Activated naive CD4-positive, alpha-beta T cell treated with anti-CD3 and anti-CD28 coated beads, Interleukin-2, amount 50 U/mL, for 72 hours (primary cell): ENCODE measurements at regions not wholly inside any gene's neighbourhood (a gene's known extent, or its start where the extent isn't known, plus 50 kb on each side); places are given as distances from the start of the nearest gene placed in this dataset.

Source experiments
- ATAC-seq, 2 donors: fragments of 150-1000 bp; cut with Tn5 transposase; 2 replicates each; pipeline ENCODE4 v1.10.0; 2021; ENCODE audit warnings: mild to moderate bottlenecking in 2 of 2, moderate library complexity in 2 of 2
- DNase-seq, 2 donors: peaks; one replicate each; pipeline ENCODE4 v3.0.0; 2021 to 2022; ENCODE audit warnings: low spot score in 2 of 2
- H3K27ac Mint-ChIP-seq, 2 donors: one replicate each; pipeline ENCODE4 v1.8.0; 2022; ENCODE audit warnings: mild to moderate bottlenecking in 2 of 2, mixed read lengths in 2 of 2
- H3K36me3 Mint-ChIP-seq, 2 donors: one replicate each; pipeline ENCODE4 v1.8.0; 2022; ENCODE audit warnings: mixed read lengths in 2 of 2
- H3K9me3 Mint-ChIP-seq, 2 donors: one replicate each; pipeline ENCODE4 v1.8.0; 2022; ENCODE audit warnings: mixed read lengths in 2 of 2

DNA sequence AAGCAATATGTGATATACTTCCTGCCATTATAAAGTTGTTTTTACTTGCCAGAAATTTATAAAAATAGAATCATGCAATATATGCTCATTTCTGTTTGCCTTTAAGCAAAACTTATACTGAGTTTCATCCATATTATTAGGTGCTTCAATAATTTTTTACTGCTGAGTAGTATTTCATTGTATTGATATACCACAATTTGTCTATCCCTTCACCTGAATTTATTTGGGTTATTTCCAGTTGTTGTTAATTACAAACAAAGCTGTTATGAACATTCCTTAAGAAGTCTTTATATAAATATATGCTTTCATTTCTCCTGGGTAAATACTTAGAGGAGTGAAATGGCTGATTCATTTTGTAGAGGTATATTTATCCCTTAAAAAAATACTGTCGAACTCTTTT lies 864.1 kb downstream of the HACE1 start:
- DNase-seq (no peak), ATAC-seq (no peak)
- Mint-ChIP-seq H3K36me3 (no peaks in the 10 kb centered on the region), H3K27ac (no peak overlapping the region), H3K9me3 (no peaks in the 10 kb centered on the region)

- H3K36me3 Mint-ChIP-seq = no peaks in the 10 kb centered on the region
- DNase-seq (no peak), ATAC-seq (no peak)
- H3K27ac Mint-ChIP-seq = no peak overlapping the region
- H3K9me3 Mint-ChIP-seq = peaks cover 9 to 12% of the 10 kb centered on the region in 2 donors
Measured at GRCh38 chr6:103983860-103984259, 875.9 kb downstream of the HACE1 start.

GRCh38 chr6:103983011-103983410 lies 876.7 kb downstream of the HACE1 start:
- DNase-seq (no peak), ATAC-seq (no peak)
- Mint-ChIP-seq H3K36me3 (no peaks in the 10 kb centered on the region), H3K9me3 (peaks cover 7 to 10% of the 10 kb centered on the region in 2 donors), H3K27ac (no peak overlapping the region)

DNA sequence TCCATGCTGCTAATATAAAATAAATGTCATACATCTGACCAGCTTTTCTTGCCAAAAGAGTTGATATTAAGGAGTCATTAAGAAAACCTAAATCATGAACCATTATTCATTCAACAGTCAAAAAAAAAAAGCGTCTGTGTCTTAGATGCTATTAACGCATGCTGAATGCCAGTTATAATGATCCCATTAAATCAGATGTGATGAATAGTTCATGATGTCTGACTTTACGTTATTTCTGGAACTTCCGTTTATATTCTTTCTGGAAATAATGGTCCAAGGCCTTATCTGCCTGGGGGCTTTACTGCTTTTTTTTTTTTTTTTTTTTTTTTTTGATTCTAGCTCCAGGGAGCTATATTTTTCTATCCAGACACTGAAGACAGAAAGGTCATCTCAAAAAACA lies 877.1 kb downstream of the HACE1 start:
- H3K27ac Mint-ChIP-seq = no peak overlapping the region
- DNase-seq (no peak), ATAC-seq (no peak)
- peaks cover 7 to 10% of the 10 kb centered on the region in 2 donors for H3K9me3 Mint-ChIP-seq
- no peaks in the 10 kb centered on the region for H3K36me3 Mint-ChIP-seq

DNA sequence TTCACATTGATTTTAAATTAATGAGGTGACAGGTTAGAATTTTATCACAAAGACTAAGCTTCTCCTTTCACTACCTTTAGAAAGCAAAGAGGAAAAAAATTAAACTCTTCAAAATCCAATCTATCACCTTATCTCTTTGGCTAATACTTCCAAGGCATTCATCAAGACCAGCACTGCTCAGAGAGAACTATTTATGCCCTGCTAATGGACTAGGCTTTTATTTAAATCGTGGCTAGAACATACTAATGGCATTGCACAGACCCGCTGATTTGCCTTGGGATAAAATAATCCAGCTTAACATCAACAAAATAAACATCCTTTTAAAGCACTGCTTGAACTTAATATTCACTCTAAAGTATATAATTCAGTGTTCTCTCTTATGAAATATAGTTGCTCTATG lies 880.4 kb downstream of the HACE1 start:
- no peak for ATAC-seq
- peaks cover 7 to 10% of the 10 kb centered on the region in 2 donors for H3K9me3 Mint-ChIP-seq
- H3K27ac Mint-ChIP-seq = no peak overlapping the region
- no peaks in the 10 kb centered on the region for H3K36me3 Mint-ChIP-seq
- no peak for DNase-seq

DNA sequence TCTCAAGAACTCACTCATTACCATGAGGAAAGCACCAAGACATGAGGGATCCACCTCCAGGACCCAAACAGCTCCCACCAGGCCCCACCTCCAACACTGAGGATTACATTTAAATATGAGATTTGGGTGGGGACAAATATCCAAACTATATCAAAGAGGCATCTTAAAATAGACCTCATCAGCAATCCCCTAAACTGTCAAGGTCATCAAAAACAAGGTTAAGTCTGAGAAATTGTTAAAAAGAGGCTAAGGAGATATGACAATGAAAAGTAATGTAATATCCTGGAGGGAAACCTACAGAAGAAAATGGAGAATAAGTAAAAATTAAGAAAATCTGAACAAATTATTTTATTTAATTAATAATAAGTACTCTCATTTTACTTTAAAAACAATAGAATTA lies 922.3 kb downstream of the HACE1 start:
- no peak for ATAC-seq

GRCh38 chr6:103925317-103925716 lies 934.4 kb downstream of the HACE1 start:
- no peak for DNase-seq
- Mint-ChIP-seq H3K36me3 (no peaks in the 10 kb centered on the region), H3K9me3 (peaks cover 7 to 13% of the 10 kb centered on the region in 2 donors), H3K27ac (no peak overlapping the region)
- no peak for ATAC-seq

More for the DNA sequence above, 922.3 kb downstream of the HACE1 start:
- Mint-ChIP-seq H3K9me3 (peaks cover 0 to 3% of the 10 kb centered on the region in 2 donors), H3K27ac (no peak overlapping the region), H3K36me3 (no peaks in the 10 kb centered on the region)
- DNase-seq = no peak

DNA sequence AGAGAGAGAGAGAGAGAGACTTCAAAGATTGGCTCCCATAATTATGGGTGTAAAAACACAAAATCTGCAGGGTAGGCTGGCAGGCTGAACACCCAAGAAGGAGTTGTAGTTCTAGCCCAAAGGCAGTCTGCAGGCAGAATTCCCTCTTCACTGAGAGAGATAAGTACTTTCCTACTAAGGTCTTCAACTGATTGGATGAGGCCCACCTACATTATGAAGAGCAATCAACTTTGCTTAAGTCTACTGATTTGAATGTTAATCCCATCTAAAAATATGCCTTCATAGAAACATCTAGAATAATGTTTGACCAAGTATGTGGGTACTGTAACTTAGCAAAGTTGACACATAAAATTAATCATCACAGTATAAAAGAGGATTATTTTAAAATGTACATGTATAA lies 949.7 kb downstream of the HACE1 start:
- no peak for ATAC-seq
- Mint-ChIP-seq H3K9me3 (peaks cover 18 to 21% of the 10 kb centered on the region in 2 donors), H3K27ac (no peak overlapping the region), H3K36me3 (peaks cover 0 to 8% of the 10 kb centered on the region in 2 donors)
- DNase-seq = no peak

- peaks cover 20 to 21% of the 10 kb centered on the region in 2 donors for H3K9me3 Mint-ChIP-seq
- no peak for ATAC-seq
- DNase-seq = no peak
- no peak overlapping the region for H3K27ac Mint-ChIP-seq
- H3K36me3 Mint-ChIP-seq = peaks cover 0 to 8% of the 10 kb centered on the region in 2 donors
Measured at GRCh38 chr6:103908898-103909297, 950.8 kb downstream of the HACE1 start.

DNA sequence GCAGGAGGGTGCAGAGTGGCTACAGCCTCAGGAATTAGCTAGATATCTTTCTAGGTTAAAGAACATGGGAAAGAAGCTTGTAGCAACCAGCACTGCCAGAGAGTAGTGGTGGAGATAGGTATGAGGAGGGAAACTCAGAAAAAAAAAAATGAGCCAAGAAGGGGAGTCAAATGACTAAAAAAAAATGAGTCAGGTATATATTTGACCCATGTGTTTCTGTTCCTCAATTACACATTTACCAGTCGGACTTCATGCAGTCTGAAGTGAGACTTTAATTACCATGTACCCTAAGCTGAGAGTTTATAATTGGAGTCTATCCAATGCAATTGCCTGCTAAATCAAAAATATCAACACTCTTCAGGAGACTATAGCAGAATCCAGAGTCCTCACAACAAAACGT lies 964.6 kb downstream of the HACE1 start:
- ATAC-seq (no peak), DNase-seq (no peak)
- Mint-ChIP-seq H3K27ac (no peak overlapping the region), H3K9me3 (peaks cover 15 to 16% of the 10 kb centered on the region in 2 donors), H3K36me3 (no peaks in the 10 kb centered on the region)

GRCh38 chr6:103893141-103893581 lies 966.6 kb downstream of the HACE1 start:
- Mint-ChIP-seq H3K36me3 (no peaks in the 10 kb centered on the region), H3K9me3 (peaks cover 15 to 21% of the 10 kb centered on the region in 2 donors), H3K27ac (no peak overlapping the region)
- no peak for DNase-seq
- no peak for ATAC-seq

- Mint-ChIP-seq H3K9me3 (peaks cover 5 to 15% of the 10 kb centered on the region in 2 donors), H3K27ac (no peak overlapping the region), H3K36me3 (no peaks in the 10 kb centered on the region)
- ATAC-seq (no peak), DNase-seq (no peak)
Measured at GRCh38 chr6:103886951-103887350, 972.8 kb downstream of the HACE1 start.

DNA sequence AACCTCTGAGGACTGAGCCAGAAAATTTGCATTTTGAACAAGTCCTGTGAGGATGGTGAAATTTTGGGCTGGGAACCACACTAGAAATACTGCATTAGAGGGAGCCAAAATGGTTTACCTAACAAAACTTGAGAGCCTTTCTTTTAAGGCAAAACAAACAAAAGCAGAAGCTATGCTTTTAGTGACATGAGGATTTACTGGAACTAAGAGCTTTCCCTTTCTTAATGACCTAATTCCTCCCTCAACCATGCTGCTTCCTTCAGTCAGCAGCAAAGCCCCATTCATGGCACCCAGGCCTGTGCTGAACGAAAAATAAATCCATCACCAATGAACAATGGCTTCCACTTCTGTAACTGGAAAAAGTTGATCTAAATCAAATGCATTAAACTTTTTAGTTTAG lies 974.3 kb downstream of the HACE1 start:
- DNase-seq (no peak), ATAC-seq (no peak)
- Mint-ChIP-seq H3K27ac (no peak overlapping the region), H3K36me3 (no peaks in the 10 kb centered on the region), H3K9me3 (peaks cover 4 to 10% of the 10 kb centered on the region in 2 donors)

DNA sequence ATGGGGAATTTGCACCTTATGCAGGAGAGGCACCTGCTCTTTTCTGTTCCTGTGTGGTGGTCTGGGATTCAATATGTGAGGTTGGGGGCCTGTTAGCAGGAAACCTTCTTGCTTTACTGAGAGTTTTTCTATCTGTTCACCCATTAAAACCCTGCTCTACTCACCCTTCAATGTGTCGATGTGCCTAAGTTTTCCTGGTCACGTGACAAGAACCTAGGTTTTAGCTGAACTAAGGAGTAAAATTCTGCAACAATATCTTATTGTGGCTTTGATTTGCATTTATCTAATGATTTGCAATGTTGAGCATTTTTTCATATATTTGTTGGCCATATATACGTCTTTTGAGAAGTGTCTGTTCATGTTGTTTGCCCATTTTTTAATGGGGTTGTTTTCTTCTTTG lies 979.9 kb downstream of the HACE1 start:
- Mint-ChIP-seq H3K27ac (no peak overlapping the region), H3K36me3 (no peaks in the 10 kb centered on the region), H3K9me3 (peaks cover 13% of the 10 kb centered on the region in 2 donors)
- no peak for DNase-seq
- no peak for ATAC-seq

GRCh38 chr6:103875221-103875620 lies 984.5 kb downstream of the HACE1 start:
- Mint-ChIP-seq H3K27ac (no peak overlapping the region), H3K9me3 (peaks cover 10 to 12% of the 10 kb centered on the region in 2 donors), H3K36me3 (no peaks in the 10 kb centered on the region)
- ATAC-seq = no peak
- no peak for DNase-seq

DNA sequence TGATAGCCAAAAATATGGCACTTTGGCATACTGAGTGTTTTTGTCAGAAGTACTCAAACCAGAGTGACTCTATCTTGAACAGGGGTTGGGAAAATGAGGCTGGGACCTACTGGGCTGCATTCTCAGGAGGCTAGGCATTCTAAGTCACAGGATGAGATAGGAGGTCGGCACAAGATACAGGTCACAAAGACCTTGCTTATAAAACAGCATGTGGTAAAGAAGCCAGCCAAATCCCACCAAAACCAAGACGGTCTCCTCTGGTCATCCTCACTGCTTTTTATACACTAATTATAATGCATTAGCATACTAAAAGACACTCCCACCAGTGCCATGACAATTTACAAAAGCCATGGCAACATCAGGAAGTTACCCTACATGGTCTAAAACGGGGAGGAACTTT lies 985.1 kb downstream of the HACE1 start:
- no peaks in the 10 kb centered on the region for H3K36me3 Mint-ChIP-seq
- DNase-seq = no peak
- no peak for ATAC-seq
- H3K9me3 Mint-ChIP-seq = peaks cover 7 to 12% of the 10 kb centered on the region in 2 donors
- H3K27ac Mint-ChIP-seq = no peak overlapping the region

DNA sequence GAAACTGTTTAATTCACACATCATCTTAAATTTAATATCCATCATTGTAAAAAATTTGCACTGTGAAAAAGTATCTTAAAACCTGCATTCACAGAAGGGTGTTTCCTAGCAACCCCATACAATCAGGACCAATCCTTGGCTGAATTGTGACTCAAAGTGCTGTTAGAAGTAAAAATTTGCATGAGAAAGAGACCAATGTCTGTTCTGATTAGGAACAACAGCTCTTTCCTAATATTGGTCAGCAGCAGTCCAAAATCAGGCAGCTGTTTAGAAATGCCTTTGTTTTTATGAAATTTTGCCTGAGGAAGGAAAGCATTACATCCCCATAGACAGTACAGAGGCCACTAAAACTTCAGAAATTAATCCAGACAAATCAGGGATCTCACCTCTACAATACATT lies 987.0 kb downstream of the HACE1 start:
- DNase-seq (no peak), ATAC-seq (no peak)
- H3K9me3 Mint-ChIP-seq = peaks cover 8 to 14% of the 10 kb centered on the region in 2 donors
- H3K36me3 Mint-ChIP-seq = no peaks in the 10 kb centered on the region
- no peak overlapping the region for H3K27ac Mint-ChIP-seq

- Mint-ChIP-seq H3K9me3 (peaks cover 9 to 15% of the 10 kb centered on the region in 2 donors), H3K36me3 (no peaks in the 10 kb centered on the region), H3K27ac (no peak overlapping the region)
- ATAC-seq (no peak), DNase-seq (no peak)
Measured at GRCh38 chr6:103872233-103872632, 987.5 kb downstream of the HACE1 start.

GRCh38 chr6:103870970-103871369 lies 988.7 kb downstream of the HACE1 start:
- ATAC-seq = no peak
- H3K27ac Mint-ChIP-seq = no peak overlapping the region
- no peak for DNase-seq
- H3K9me3 Mint-ChIP-seq = peaks cover 9 to 15% of the 10 kb centered on the region in 2 donors
- H3K36me3 Mint-ChIP-seq = no peaks in the 10 kb centered on the region
